ENCODE measurements at regions not wholly inside any gene's neighbourhood (a gene's known extent, or its start where the extent isn't known, plus 50 kb on each side); places are given as distances from the start of the nearest gene placed in this dataset.

DNA sequence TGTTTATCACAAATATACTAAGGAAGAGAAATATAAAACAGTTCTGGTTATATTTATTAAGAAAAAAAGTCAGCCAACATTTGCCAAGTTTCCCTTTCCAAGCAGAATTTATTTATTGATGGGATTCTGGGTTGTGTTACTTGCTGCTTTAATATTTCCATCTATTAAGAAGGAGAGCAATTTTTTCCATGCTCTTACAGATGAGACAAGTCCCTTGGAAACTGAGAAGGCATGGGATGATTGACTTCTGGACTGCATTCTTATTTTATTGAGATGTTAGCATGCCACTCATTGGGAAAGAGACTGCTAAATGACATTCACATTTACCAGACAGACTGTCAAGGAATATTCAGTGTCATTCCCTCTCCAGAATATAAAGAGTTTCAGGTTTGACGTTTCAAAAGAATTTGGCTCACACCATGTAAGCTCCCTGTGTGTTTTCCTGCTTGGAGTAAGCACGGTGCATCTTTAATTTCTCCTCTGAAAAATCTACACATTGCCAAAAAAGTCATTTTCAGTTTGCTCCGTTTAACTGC, 1565.2 kb upstream of the GOT2 start:
- Mint-ChIP-seq H3K4me3 (no peak overlapping the region), H3K27me3 (ENCODE audit: insufficient read depth) (no peaks in the 10 kb centered on the region)

GRCh38 chr16:60295451-60295850, 1561.3 kb upstream of the GOT2 start:
- H3K9me3 Mint-ChIP-seq: peaks cover 23% of the 10 kb centered on the region
- no peak overlapping the region for H3K27ac Mint-ChIP-seq
- no peaks in the 10 kb centered on the region for H3K27me3 Mint-ChIP-seq (ENCODE audit: insufficient read depth)
- H3K4me1 Mint-ChIP-seq (ENCODE audit: low read depth): no peaks in the 10 kb centered on the region
- no peaks in the 10 kb centered on the region for H3K36me3 Mint-ChIP-seq (ENCODE audit: low read depth)
- DNase-seq: no peak
- TF ChIP-seq, protein P1, sequence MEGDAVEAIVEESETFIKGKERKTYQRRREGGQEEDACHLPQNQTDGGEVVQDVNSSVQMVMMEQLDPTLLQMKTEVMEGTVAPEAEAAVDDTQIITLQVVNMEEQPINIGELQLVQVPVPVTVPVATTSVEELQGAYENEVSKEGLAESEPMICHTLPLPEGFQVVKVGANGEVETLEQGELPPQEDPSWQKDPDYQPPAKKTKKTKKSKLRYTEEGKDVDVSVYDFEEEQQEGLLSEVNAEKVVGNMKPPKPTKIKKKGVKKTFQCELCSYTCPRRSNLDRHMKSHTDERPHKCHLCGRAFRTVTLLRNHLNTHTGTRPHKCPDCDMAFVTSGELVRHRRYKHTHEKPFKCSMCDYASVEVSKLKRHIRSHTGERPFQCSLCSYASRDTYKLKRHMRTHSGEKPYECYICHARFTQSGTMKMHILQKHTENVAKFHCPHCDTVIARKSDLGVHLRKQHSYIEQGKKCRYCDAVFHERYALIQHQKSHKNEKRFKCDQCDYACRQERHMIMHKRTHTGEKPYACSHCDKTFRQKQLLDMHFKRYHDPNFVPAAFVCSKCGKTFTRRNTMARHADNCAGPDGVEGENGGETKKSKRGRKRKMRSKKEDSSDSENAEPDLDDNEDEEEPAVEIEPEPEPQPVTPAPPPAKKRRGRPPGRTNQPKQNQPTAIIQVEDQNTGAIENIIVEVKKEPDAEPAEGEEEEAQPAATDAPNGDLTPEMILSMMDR (IDR thresholded peaks at IDR 0.05): no peak
- H3K4me3 Mint-ChIP-seq: no peak overlapping the region

More for the DNA sequence above, 1565.2 kb upstream of the GOT2 start:
- H3K9me3 Mint-ChIP-seq: peaks cover 42% of the 10 kb centered on the region
- no peak overlapping the region for H3K27ac Mint-ChIP-seq
- no peaks in the 10 kb centered on the region for H3K36me3 Mint-ChIP-seq (ENCODE audit: low read depth)
- H3K4me1 Mint-ChIP-seq (ENCODE audit: low read depth): no peaks in the 10 kb centered on the region
- no peak for DNase-seq
- TF ChIP-seq, protein P1 (IDR thresholded peaks at IDR 0.05): no peak

DNA sequence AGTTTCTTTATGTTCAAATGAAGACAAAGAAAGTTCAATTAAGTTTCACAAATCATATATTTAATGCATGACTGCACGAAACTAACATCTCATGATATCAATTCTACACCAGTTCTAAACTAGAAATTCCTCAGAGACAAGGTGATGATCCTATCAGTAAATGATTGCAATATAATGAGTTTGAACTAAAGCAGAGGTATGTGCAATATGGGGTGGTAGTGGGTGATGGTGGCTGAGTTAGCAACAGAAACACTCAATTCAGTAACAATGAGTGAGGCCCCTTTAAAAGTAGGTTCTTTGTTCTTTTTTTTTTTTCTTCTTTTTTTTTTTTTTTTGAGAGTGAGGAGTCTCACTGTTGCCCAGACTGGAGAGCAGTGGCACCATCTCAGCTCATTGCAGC, 1551.7 kb upstream of the GOT2 start:
- Mint-ChIP-seq H3K36me3 (ENCODE audit: low read depth) (no peaks in the 10 kb centered on the region), H3K27ac (no peak overlapping the region), H3K9me3 (peaks cover 8% of the 10 kb centered on the region), H3K27me3 (ENCODE audit: insufficient read depth) (peaks cover 2% of the 10 kb centered on the region; the same call in 1 of the 2 replicates), H3K4me1 (ENCODE audit: low read depth) (no peaks in the 10 kb centered on the region), H3K4me3 (no peak overlapping the region)
- TF ChIP-seq, protein P1 (IDR thresholded peaks at IDR 0.05): no peak
- DNase-seq: no peak

GRCh38 chr16:60279061-60279665, 1545.0 kb upstream of the GOT2 start:
- Mint-ChIP-seq H3K9me3 (peaks cover 10% of the 10 kb centered on the region; the same call in 1 of the 2 replicates), H3K4me3 (no peak overlapping the region), H3K27me3 (ENCODE audit: insufficient read depth) (no peaks in the 10 kb centered on the region), H3K4me1 (ENCODE audit: low read depth) (no peaks in the 10 kb centered on the region), H3K27ac (no peak overlapping the region), H3K36me3 (ENCODE audit: low read depth) (no peaks in the 10 kb centered on the region)
- TF ChIP-seq, protein P1 (IDR thresholded peaks at IDR 0.05): no peak
- no peak for DNase-seq

DNA sequence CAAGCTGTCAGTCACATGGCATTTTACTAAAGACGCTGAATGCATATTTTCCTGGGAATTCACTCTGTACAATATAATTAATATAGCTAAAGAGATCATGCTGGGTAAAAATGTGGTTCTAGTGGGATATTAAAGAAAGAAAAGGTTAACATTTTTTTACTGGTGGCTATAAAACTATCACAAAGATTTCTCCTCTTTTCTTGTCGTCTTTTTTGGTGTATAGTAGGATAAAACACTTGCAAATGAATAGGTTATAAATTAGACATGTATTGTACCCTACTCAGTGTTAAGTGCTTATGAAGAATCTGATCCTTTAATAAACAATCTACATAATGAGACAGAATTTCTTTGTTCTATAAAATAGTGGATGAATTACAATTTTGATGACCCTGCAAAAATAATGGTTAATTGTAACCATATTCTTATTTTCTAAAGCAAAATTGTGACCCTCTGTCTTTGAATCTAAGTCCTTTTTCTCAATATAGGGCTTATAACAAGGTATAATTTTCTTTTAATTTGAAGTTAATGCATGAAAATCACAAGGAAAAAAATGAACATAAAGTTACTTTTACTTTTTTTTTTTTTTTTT, 1540.4 kb upstream of the GOT2 start:
- Mint-ChIP-seq H3K4me1 (ENCODE audit: low read depth) (no peaks in the 10 kb centered on the region), H3K27ac (no peak overlapping the region), H3K9me3 (peaks cover 10% of the 10 kb centered on the region; the same call in 1 of the 2 replicates), H3K4me3 (no peak overlapping the region), H3K36me3 (ENCODE audit: low read depth) (no peaks in the 10 kb centered on the region), H3K27me3 (ENCODE audit: insufficient read depth) (peaks cover 1% of the 10 kb centered on the region; the same call in 1 of the 2 replicates)
- TF ChIP-seq, protein P1 (IDR thresholded peaks at IDR 0.05): no peak
- DNase-seq: no peak
